ENCODE measurements at regions not wholly inside any gene's neighbourhood (a gene's known extent, or its start where the extent isn't known, plus 50 kb on each side); places are given as distances from the start of the nearest gene placed in this dataset.

DNA sequence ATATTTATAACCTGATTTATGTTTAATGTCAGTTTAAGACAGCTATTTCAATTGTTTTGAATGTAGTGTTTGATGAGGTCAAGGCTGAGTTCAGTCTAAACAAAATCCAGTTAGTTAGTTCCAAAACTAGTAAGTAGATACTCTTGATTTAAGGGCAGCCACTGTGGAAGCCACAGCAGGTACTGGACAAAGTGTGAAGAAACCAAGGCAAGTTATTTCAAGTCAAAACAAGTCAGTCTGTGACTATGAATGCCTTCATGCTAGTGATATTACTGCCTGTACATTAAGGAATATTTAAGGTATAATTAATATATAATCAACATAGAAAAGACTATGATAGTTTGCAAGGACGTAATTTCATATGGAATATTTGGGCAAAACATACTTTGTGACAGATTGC, 362.3 kb downstream of the DMRTA1 start:
- no peak for TF ChIP-seq SMC3 (conservative IDR thresholded peaks at IDR 0.05; ENCODE audit: poor library complexity)
- TF ChIP-seq EP300 (conservative IDR thresholded peaks at IDR 0.05; ENCODE audit: poor library complexity, severe bottlenecking), result no peak
- no peak for TF ChIP-seq POLR2AphosphoS5 (IDR thresholded peaks at IDR 0.05)
- TF ChIP-seq EZH2 (IDR thresholded peaks at IDR 0.05; ENCODE audit: borderline replicate concordance, insufficient read depth, low read length, poor library complexity, severe bottlenecking), result no peak
- TF ChIP-seq, protein P1, sequence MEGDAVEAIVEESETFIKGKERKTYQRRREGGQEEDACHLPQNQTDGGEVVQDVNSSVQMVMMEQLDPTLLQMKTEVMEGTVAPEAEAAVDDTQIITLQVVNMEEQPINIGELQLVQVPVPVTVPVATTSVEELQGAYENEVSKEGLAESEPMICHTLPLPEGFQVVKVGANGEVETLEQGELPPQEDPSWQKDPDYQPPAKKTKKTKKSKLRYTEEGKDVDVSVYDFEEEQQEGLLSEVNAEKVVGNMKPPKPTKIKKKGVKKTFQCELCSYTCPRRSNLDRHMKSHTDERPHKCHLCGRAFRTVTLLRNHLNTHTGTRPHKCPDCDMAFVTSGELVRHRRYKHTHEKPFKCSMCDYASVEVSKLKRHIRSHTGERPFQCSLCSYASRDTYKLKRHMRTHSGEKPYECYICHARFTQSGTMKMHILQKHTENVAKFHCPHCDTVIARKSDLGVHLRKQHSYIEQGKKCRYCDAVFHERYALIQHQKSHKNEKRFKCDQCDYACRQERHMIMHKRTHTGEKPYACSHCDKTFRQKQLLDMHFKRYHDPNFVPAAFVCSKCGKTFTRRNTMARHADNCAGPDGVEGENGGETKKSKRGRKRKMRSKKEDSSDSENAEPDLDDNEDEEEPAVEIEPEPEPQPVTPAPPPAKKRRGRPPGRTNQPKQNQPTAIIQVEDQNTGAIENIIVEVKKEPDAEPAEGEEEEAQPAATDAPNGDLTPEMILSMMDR (IDR thresholded peaks at IDR 0.05; ENCODE audit: poor library complexity, severe bottlenecking), result no peak
- TF ChIP-seq MXI1 (conservative IDR thresholded peaks at IDR 0.05; ENCODE audit: poor library complexity, severe bottlenecking), result no peak
- TF ChIP-seq, protein P2, sequence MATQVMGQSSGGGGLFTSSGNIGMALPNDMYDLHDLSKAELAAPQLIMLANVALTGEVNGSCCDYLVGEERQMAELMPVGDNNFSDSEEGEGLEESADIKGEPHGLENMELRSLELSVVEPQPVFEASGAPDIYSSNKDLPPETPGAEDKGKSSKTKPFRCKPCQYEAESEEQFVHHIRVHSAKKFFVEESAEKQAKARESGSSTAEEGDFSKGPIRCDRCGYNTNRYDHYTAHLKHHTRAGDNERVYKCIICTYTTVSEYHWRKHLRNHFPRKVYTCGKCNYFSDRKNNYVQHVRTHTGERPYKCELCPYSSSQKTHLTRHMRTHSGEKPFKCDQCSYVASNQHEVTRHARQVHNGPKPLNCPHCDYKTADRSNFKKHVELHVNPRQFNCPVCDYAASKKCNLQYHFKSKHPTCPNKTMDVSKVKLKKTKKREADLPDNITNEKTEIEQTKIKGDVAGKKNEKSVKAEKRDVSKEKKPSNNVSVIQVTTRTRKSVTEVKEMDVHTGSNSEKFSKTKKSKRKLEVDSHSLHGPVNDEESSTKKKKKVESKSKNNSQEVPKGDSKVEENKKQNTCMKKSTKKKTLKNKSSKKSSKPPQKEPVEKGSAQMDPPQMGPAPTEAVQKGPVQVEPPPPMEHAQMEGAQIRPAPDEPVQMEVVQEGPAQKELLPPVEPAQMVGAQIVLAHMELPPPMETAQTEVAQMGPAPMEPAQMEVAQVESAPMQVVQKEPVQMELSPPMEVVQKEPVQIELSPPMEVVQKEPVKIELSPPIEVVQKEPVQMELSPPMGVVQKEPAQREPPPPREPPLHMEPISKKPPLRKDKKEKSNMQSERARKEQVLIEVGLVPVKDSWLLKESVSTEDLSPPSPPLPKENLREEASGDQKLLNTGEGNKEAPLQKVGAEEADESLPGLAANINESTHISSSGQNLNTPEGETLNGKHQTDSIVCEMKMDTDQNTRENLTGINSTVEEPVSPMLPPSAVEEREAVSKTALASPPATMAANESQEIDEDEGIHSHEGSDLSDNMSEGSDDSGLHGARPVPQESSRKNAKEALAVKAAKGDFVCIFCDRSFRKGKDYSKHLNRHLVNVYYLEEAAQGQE (IDR thresholded peaks at IDR 0.05; ENCODE audit: borderline replicate concordance), result no peak
- TF ChIP-seq RAD21 (conservative IDR thresholded peaks at IDR 0.05), result no peak
- TF ChIP-seq TAF1 (IDR thresholded peaks at IDR 0.05; ENCODE audit: low read depth), result no peak

DNA sequence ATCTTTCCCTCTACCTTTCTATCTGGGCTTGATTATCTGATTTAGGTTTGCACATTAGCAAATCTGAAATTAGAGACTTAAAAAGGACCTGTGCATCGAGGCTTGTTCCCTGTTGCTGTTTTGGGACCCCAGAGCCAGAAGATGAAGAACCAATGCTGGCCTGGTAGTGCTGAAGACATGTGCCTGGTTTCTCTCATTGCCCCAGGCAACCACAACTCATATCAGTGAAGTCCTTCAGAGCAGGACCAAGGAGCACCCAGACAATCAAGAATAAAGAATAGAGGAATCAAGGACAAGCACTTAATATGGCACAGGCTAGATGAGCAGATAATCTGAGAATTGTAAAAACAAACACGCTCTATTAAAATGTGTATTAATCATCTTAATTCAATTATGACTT, 362.7 kb downstream of the DMRTA1 start:
- no peaks in the 10 kb centered on the region for H4K20me1 ChIP-seq (ENCODE audit: insufficient read depth)
- H3K79me2 ChIP-seq (replicated peaks; ENCODE audit: insufficient read depth, low read length), result no peaks in the 10 kb centered on the region
- H3K9ac ChIP-seq (ENCODE audit: low read length), result no peak overlapping the region
- no peak overlapping the region for H3K4me3 ChIP-seq (ENCODE audit: low read length)
- H3K9me2 ChIP-seq (ENCODE audit: insufficient read depth, low read length), result no peaks in the 10 kb centered on the region
- TF ChIP-seq SMC3 (conservative IDR thresholded peaks at IDR 0.05; ENCODE audit: poor library complexity), result no peak
- no peak for TF ChIP-seq POLR2AphosphoS5 (IDR thresholded peaks at IDR 0.05)
- no peak for TF ChIP-seq RAD21 (conservative IDR thresholded peaks at IDR 0.05)
- TF ChIP-seq EZH2 (IDR thresholded peaks at IDR 0.05; ENCODE audit: borderline replicate concordance, insufficient read depth, low read length, poor library complexity, severe bottlenecking), result no peak
- TF ChIP-seq, protein P2 (IDR thresholded peaks at IDR 0.05; ENCODE audit: borderline replicate concordance), result no peak
- TF ChIP-seq, protein P1 (IDR thresholded peaks at IDR 0.05; ENCODE audit: poor library complexity, severe bottlenecking), result no peak
- TF ChIP-seq TAF1 (IDR thresholded peaks at IDR 0.05; ENCODE audit: low read depth), result no peak
- TF ChIP-seq MXI1 (conservative IDR thresholded peaks at IDR 0.05; ENCODE audit: poor library complexity, severe bottlenecking), result no peak
- TF ChIP-seq EP300 (conservative IDR thresholded peaks at IDR 0.05; ENCODE audit: poor library complexity, severe bottlenecking), result no peak
- no peak overlapping the region for H2AFZ ChIP-seq (ENCODE audit: low read depth, low read length)
- H3K9me3 ChIP-seq (ENCODE audit: low read length), result no peaks in the 10 kb centered on the region
- H3K4me2 ChIP-seq (ENCODE audit: low read length), result no peak overlapping the region
- H3K27ac ChIP-seq (ENCODE audit: low read length), result no peak overlapping the region
- H3K27me3 ChIP-seq (ENCODE audit: insufficient read depth, low read depth, low read length), result no peaks in the 10 kb centered on the region
- H3K36me3 ChIP-seq (ENCODE audit: insufficient read depth, low read length), result no peaks in the 10 kb centered on the region
- H3F3A ChIP-seq (ENCODE audit: insufficient read depth, low read length, poor library complexity, severe bottlenecking), result no peaks in the 10 kb centered on the region

More for the DNA sequence above, 362.3 kb downstream of the DMRTA1 start:
- Histone ChIP-seq H3K9me2 (ENCODE audit: insufficient read depth, low read length) (no peaks in the 10 kb centered on the region), H3K4me3 (ENCODE audit: low read length) (no peak overlapping the region), H3K36me3 (ENCODE audit: insufficient read depth, low read length) (no peaks in the 10 kb centered on the region), H3K9ac (ENCODE audit: low read length) (no peak overlapping the region), H3K4me2 (ENCODE audit: low read length) (no peak overlapping the region), H3K27ac (ENCODE audit: low read length) (no peak overlapping the region), H3K9me3 (ENCODE audit: low read length) (no peaks in the 10 kb centered on the region), H3F3A (ENCODE audit: insufficient read depth, low read length, poor library complexity, severe bottlenecking) (no peaks in the 10 kb centered on the region), H3K79me2 (replicated peaks; ENCODE audit: insufficient read depth, low read length) (no peaks in the 10 kb centered on the region), H3K27me3 (ENCODE audit: insufficient read depth, low read depth, low read length) (no peaks in the 10 kb centered on the region), H4K20me1 (ENCODE audit: insufficient read depth) (no peaks in the 10 kb centered on the region), H2AFZ (ENCODE audit: low read depth, low read length) (no peak overlapping the region)
